LNCAP (cell line): ENCODE measurements at regions not wholly inside any gene's neighbourhood (a gene's known extent, or its start where the extent isn't known, plus 50 kb on each side); places are given as distances from the start of the nearest gene placed in this dataset.

Source experiments
- TF ChIP-seq, protein P1 (sequence below): fragments of 450-650 bp; IDR thresholded peaks from 2 replicates; pipeline ENCODE4 v1.5.1; 2017; ENCODE audit warnings: mild to moderate bottlenecking

- TF ChIP-seq, protein P1, sequence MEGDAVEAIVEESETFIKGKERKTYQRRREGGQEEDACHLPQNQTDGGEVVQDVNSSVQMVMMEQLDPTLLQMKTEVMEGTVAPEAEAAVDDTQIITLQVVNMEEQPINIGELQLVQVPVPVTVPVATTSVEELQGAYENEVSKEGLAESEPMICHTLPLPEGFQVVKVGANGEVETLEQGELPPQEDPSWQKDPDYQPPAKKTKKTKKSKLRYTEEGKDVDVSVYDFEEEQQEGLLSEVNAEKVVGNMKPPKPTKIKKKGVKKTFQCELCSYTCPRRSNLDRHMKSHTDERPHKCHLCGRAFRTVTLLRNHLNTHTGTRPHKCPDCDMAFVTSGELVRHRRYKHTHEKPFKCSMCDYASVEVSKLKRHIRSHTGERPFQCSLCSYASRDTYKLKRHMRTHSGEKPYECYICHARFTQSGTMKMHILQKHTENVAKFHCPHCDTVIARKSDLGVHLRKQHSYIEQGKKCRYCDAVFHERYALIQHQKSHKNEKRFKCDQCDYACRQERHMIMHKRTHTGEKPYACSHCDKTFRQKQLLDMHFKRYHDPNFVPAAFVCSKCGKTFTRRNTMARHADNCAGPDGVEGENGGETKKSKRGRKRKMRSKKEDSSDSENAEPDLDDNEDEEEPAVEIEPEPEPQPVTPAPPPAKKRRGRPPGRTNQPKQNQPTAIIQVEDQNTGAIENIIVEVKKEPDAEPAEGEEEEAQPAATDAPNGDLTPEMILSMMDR, result no peak
Measured at GRCh38 chr2:33777786-33778185, 178.7 kb upstream of the FAM98A start.

- TF ChIP-seq, protein P1, result no peak
Measured at GRCh38 chr2:33775306-33775705, 176.2 kb upstream of the FAM98A start.

DNA sequence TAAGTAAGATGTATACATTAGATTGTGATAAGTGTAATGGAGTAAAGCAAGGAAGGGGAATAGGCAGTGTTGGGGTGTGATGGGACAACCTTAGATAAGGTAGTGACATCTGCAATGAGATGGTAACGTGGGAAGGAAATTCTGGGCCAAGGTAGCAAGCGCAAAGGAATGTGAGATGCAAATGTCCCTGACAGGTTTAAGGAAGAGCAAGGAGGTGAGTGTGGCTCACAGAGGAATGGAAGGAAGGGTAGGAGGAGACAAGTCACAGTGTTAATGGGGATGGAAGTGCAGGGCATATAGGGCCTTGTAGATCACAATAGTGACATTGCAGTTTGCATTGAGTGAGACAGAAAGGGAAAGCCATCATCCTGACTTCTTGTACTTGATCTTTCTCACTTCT lies 170.9 kb upstream of the FAM98A start:
- TF ChIP-seq, protein P1, result no peak

- TF ChIP-seq, protein P1, result no peak
Measured at GRCh38 chr2:33766175-33766574, 167.1 kb upstream of the FAM98A start.

- TF ChIP-seq, protein P1, result no peak
Measured at GRCh38 chr2:33765122-33765521, 166.0 kb upstream of the FAM98A start.

- TF ChIP-seq, protein P1, result no peak
Measured at GRCh38 chr2:33764551-33764950, 165.5 kb upstream of the FAM98A start.

DNA sequence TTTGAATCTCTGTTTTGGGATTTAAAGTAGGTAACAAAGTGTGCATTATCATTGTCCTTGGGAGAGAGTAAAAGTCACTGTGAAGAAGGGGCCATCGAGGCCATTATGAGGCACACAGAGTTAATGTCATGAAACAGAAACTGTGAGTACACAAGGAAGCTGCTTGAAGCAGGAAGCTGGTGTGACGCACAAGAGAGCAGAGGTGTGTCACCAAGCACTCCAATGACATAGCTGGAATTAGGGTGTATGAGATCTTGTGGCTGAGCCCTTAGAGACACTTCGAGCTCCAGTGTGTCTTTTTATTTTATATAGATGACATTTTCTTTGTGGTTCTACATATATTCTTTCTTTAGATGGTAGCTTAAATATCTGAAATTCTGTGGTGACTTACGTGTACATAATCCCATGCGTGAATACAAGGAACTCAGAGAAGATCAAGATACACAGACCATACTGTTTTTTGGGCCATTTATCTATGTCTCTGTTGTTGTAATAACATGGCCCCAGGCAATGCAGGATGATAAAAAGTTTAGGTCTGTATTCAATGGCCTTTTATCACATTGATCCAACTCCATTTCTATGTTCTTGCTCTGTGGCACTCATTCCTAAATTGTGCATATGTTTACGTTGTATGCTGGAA lies 164.7 kb upstream of the FAM98A start:
- TF ChIP-seq, protein P1, result no peak

DNA sequence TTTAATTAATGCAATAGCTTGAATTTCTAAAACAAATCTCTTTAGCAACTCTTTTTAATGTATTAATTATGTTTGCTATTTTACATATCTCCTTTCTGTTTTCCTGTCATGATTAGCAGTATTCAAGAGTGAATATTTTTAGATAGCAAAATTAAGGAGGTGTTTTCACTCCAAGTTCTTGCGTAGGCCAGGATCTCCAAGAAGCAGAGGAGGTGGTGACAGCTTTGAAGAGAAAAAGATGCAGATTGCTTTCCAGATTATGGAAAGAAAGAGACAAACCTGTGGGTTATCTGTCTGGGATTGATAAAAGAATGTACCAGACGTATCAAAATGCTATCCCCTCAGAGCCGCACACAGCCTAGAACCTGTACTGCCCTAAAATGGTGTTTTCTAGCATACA lies 163.5 kb upstream of the FAM98A start:
- TF ChIP-seq, protein P1, result no peak
